ENCODE measurements at regions not wholly inside any gene's neighbourhood (a gene's known extent, or its start where the extent isn't known, plus 50 kb on each side); places are given as distances from the start of the nearest gene placed in this dataset.

DNA sequence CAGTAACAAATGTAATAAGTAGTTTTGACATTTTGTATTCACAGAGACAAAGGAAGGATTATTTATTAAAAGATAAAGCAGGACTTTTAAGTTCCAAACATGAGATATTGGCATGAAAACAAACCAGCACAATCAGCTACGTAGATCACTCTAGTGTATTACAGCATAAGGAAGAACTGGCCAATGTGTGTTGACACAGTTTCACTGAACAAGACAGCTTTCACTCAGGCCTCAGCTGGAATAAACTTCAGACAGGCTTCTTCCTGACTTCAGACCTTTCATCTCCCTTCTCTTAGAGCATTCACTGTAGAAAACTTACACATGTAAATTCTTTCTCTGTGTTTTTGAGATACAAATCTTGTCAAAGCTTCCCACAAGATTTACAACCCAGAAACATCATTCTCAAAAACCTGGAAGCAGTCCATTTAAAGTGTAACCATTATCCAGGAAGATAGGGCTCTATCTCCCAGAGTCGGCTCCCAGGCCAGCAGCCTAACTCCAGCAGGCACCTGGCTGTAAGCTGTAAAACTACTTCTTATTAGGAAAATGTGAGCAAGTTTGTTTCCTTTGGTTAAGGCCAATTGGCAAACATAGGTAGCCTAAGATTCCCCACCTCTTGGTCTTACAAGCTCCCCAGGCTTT, 768.3 kb upstream of the CDH7 start:
- TF ChIP-seq, protein P1, sequence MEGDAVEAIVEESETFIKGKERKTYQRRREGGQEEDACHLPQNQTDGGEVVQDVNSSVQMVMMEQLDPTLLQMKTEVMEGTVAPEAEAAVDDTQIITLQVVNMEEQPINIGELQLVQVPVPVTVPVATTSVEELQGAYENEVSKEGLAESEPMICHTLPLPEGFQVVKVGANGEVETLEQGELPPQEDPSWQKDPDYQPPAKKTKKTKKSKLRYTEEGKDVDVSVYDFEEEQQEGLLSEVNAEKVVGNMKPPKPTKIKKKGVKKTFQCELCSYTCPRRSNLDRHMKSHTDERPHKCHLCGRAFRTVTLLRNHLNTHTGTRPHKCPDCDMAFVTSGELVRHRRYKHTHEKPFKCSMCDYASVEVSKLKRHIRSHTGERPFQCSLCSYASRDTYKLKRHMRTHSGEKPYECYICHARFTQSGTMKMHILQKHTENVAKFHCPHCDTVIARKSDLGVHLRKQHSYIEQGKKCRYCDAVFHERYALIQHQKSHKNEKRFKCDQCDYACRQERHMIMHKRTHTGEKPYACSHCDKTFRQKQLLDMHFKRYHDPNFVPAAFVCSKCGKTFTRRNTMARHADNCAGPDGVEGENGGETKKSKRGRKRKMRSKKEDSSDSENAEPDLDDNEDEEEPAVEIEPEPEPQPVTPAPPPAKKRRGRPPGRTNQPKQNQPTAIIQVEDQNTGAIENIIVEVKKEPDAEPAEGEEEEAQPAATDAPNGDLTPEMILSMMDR (IDR thresholded peaks at IDR 0.05), result no peak
- Mint-ChIP-seq H3K9me3 (ENCODE audit: low read depth) (no peaks in the 10 kb centered on the region), H3K27ac (ENCODE audit: unreplicated experiment) (no peak overlapping the region), H3K36me3 (ENCODE audit: low read depth) (no peaks in the 10 kb centered on the region), H3K4me1 (ENCODE audit: low read depth) (no peaks in the 10 kb centered on the region), H3K4me3 (ENCODE audit: unreplicated experiment) (no peak overlapping the region), H3K27me3 (ENCODE audit: low read depth) (no peaks in the 10 kb centered on the region)
- no peak for DNase-seq (ENCODE audit: low spot score)

DNA sequence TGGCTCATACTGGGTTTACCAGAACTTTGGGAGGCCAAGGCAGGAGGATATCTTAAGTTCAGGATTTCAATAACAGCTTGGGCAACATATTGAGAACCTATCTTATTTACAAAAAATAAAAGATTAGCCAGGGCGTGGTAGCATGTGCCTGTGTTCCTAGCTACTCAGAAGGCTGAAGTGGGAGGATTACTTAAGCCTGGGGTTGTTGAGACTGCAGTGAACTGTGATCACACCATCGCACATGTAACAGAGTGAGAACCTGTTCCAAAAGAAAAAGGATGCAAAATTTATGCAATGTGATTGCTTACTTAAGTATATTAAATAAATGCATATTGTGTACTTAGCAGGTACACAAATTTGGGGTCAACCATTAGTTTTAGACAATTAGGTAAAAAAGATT, 768.9 kb upstream of the CDH7 start:
- TF ChIP-seq, protein P1 (IDR thresholded peaks at IDR 0.05), result no peak
- Mint-ChIP-seq H3K27ac (ENCODE audit: unreplicated experiment) (no peak overlapping the region), H3K4me1 (ENCODE audit: low read depth) (no peaks in the 10 kb centered on the region), H3K9me3 (ENCODE audit: low read depth) (no peaks in the 10 kb centered on the region), H3K4me3 (ENCODE audit: unreplicated experiment) (no peak overlapping the region), H3K27me3 (ENCODE audit: low read depth) (no peaks in the 10 kb centered on the region), H3K36me3 (ENCODE audit: low read depth) (no peaks in the 10 kb centered on the region)
- DNase-seq (ENCODE audit: low spot score), result no peak

DNA sequence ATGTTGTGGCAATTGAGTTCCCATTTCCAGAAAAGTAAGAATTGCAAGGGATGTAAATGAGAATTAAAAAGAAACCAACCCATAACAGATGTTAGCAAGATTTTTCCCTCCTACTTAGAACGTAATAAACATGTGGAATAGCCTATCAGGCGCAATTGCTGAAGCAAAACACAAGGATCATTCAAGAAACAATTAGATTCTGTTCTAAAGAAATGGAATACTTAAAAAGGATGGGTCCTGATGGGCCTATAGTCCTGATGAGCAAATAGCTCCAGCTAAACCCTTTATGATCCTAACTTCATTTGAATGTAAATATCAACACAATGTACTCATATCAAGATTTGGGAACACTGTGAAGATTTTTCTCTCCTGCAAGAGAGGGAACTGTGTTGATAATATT, 771.0 kb upstream of the CDH7 start:
- Mint-ChIP-seq H3K27ac (ENCODE audit: unreplicated experiment) (no peak overlapping the region), H3K9me3 (ENCODE audit: low read depth) (no peaks in the 10 kb centered on the region), H3K4me3 (ENCODE audit: unreplicated experiment) (no peak overlapping the region), H3K36me3 (ENCODE audit: low read depth) (no peaks in the 10 kb centered on the region), H3K4me1 (ENCODE audit: low read depth) (no peaks in the 10 kb centered on the region), H3K27me3 (ENCODE audit: low read depth) (no peaks in the 10 kb centered on the region)
- DNase-seq (ENCODE audit: low spot score), result no peak
- TF ChIP-seq, protein P1 (IDR thresholded peaks at IDR 0.05), result no peak

DNA sequence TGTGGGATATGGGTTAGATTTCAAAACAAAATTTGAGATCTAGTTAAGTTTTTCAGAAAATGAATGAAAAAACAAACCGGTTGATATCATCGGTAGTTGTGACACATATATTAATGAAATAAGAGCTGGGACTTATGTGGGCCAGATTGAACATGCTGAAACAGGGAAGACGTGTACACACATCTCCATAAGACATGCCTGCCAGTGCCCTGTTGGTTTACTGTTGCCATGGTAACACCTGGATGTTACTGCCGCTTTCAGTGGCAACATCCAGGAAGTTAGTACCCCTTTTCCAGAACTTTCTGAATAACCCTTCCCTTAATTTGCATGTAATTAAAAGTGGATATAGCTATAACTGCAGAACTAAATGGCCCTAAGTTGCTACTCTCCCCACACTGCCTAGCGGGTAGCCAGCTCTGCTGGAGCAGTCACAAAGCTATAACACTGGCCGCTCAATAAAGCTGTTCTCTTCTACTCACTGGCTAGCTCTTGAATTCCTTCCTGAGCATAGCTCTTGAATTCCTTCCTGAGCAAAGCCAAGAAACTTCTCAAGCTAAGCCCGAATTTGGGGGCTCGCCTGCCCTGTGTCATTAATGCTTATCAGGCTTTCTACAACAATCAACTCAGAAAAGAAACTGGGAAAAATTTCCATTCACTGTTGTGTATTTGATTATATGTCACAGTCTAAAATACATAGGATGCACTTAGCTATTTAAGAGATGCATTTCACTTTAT, 776.3 kb upstream of the CDH7 start:
- TF ChIP-seq, protein P1 (IDR thresholded peaks at IDR 0.05), result no peak
- Mint-ChIP-seq H3K4me1 (ENCODE audit: low read depth) (no peaks in the 10 kb centered on the region), H3K36me3 (ENCODE audit: low read depth) (no peaks in the 10 kb centered on the region), H3K27me3 (ENCODE audit: low read depth) (no peaks in the 10 kb centered on the region), H3K9me3 (ENCODE audit: low read depth) (no peaks in the 10 kb centered on the region), H3K4me3 (ENCODE audit: unreplicated experiment) (no peak overlapping the region), H3K27ac (ENCODE audit: unreplicated experiment) (no peak overlapping the region)
- no peak for DNase-seq (ENCODE audit: low spot score)

DNA sequence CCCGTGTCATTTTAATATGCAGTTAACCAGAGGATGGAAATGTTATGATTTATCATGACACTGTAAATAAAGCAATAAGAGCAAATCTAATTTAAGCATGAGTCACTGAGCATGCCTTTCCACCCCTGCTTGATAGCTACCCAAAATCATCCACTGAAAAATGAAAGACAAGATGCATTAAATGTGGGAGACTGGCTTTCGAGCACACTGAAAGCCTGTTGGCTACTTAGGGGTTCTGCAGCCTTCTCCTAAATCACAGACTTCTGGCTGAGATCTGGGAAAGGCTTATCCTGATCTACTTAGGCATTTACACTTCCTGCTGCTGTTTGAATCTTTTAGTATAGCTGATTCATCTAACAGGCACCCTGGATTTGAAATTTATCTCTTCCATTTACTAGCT, 778.3 kb upstream of the CDH7 start:
- Mint-ChIP-seq H3K9me3 (ENCODE audit: low read depth) (no peaks in the 10 kb centered on the region), H3K36me3 (ENCODE audit: low read depth) (no peaks in the 10 kb centered on the region), H3K27me3 (ENCODE audit: low read depth) (no peaks in the 10 kb centered on the region), H3K27ac (ENCODE audit: unreplicated experiment) (no peak overlapping the region), H3K4me1 (ENCODE audit: low read depth) (no peaks in the 10 kb centered on the region), H3K4me3 (ENCODE audit: unreplicated experiment) (no peak overlapping the region)
- TF ChIP-seq, protein P1 (IDR thresholded peaks at IDR 0.05), result no peak
- DNase-seq (ENCODE audit: low spot score), result no peak

Measured in chondrocyte (in vitro differentiated cells).